ENCODE measurements at regions not wholly inside any gene's neighbourhood (a gene's known extent, or its start where the extent isn't known, plus 50 kb on each side); places are given as distances from the start of the nearest gene placed in this dataset.
"Not testable (repeated sequence)": the region's sequence is repeated elsewhere in the genome, so short reads cannot be mapped to it uniquely, and the experiment has no call there.

- intact Hi-C loops (cut with micrococcal nuclease), result no loop called here
- H3K27me3 Mint-ChIP-seq, result no peaks in the 10 kb centered on the region
- H3K36me3 Mint-ChIP-seq (ENCODE audit: low read depth), result no peaks in the 10 kb centered on the region
- H3K27ac Mint-ChIP-seq, result no peak overlapping the region
- no peak for DNase-seq
- no peak overlapping the region for H3K4me3 Mint-ChIP-seq
- no peaks in the 10 kb centered on the region for H3K4me1 Mint-ChIP-seq
- no peaks in the 10 kb centered on the region for H3K9me3 Mint-ChIP-seq
Measured at GRCh38 chr21:22311741-22312462, 1313.7 kb downstream of the NCAM2 start.

GRCh38 chr21:22314963-22315362 lies 1316.8 kb downstream of the NCAM2 start:
- H3K27me3 Mint-ChIP-seq, result no peaks in the 10 kb centered on the region
- DNase-seq, result no peak
- H3K4me3 Mint-ChIP-seq, result no peak overlapping the region
- intact Hi-C loops (cut with micrococcal nuclease), result no loop called here
- no peak overlapping the region for H3K27ac Mint-ChIP-seq
- no peaks in the 10 kb centered on the region for H3K9me3 Mint-ChIP-seq
- no peaks in the 10 kb centered on the region for H3K36me3 Mint-ChIP-seq (ENCODE audit: low read depth)
- H3K4me1 Mint-ChIP-seq, result no peaks in the 10 kb centered on the region

GRCh38 chr21:22319435-22319834 lies 1321.2 kb downstream of the NCAM2 start:
- no peaks in the 10 kb centered on the region for H3K4me1 Mint-ChIP-seq
- no peak overlapping the region for H3K4me3 Mint-ChIP-seq
- no peaks in the 10 kb centered on the region for H3K9me3 Mint-ChIP-seq
- intact Hi-C loops (cut with micrococcal nuclease), result no loop called here
- no peak overlapping the region for H3K27ac Mint-ChIP-seq
- no peaks in the 10 kb centered on the region for H3K27me3 Mint-ChIP-seq
- H3K36me3 Mint-ChIP-seq (ENCODE audit: low read depth), result no peaks in the 10 kb centered on the region
- DNase-seq, result no peak

- Mint-ChIP-seq H3K27me3 (no peaks in the 10 kb centered on the region), H3K4me3 (no peak overlapping the region), H3K9me3 (peaks cover 3% of the 10 kb centered on the region), H3K4me1 (no peaks in the 10 kb centered on the region), H3K36me3 (ENCODE audit: low read depth) (no peaks in the 10 kb centered on the region), H3K27ac (no peak overlapping the region)
- no peak for DNase-seq
- intact Hi-C loops (cut with micrococcal nuclease), result no loop called here
Measured at GRCh38 chr21:22342889-22343288, 1344.7 kb downstream of the NCAM2 start.

GRCh38 chr21:22343303-22343702 lies 1345.1 kb downstream of the NCAM2 start:
- no peak for DNase-seq
- no peak overlapping the region for H3K27ac Mint-ChIP-seq

GRCh38 chr21:22343721-22344120 lies 1345.5 kb downstream of the NCAM2 start:
- no peaks in the 10 kb centered on the region for H3K4me1 Mint-ChIP-seq

More at GRCh38 chr21:22343303-22343702, 1345.1 kb downstream of the NCAM2 start:
- Mint-ChIP-seq H3K36me3 (ENCODE audit: low read depth) (no peaks in the 10 kb centered on the region), H3K4me3 (no peak overlapping the region), H3K9me3 (peaks cover 3% of the 10 kb centered on the region), H3K4me1 (no peaks in the 10 kb centered on the region), H3K27me3 (no peaks in the 10 kb centered on the region)
- intact Hi-C loops (cut with micrococcal nuclease), result no loop called here

GRCh38 chr21:22345624-22346023 lies 1347.4 kb downstream of the NCAM2 start:
- no peaks in the 10 kb centered on the region for H3K4me1 Mint-ChIP-seq
- no peak overlapping the region for H3K27ac Mint-ChIP-seq
- DNase-seq, result no peak
- no peaks in the 10 kb centered on the region for H3K9me3 Mint-ChIP-seq
- no peak overlapping the region for H3K4me3 Mint-ChIP-seq
- no peaks in the 10 kb centered on the region for H3K27me3 Mint-ChIP-seq
- intact Hi-C loops (cut with micrococcal nuclease), result no loop called here
- H3K36me3 Mint-ChIP-seq (ENCODE audit: low read depth), result no peaks in the 10 kb centered on the region

More at GRCh38 chr21:22343721-22344120, 1345.5 kb downstream of the NCAM2 start:
- Mint-ChIP-seq H3K27me3 (no peaks in the 10 kb centered on the region), H3K9me3 (peaks cover 3% of the 10 kb centered on the region), H3K36me3 (ENCODE audit: low read depth) (no peaks in the 10 kb centered on the region), H3K4me3 (no peak overlapping the region), H3K27ac (no peak overlapping the region)
- DNase-seq, result no peak
- intact Hi-C loops (cut with micrococcal nuclease), result no loop called here

GRCh38 chr21:22346576-22346975 lies 1348.4 kb downstream of the NCAM2 start:
- H3K9me3 Mint-ChIP-seq, result no peaks in the 10 kb centered on the region
- no peak overlapping the region for H3K4me3 Mint-ChIP-seq
- intact Hi-C loops (cut with micrococcal nuclease), result no loop called here
- no peaks in the 10 kb centered on the region for H3K4me1 Mint-ChIP-seq
- H3K36me3 Mint-ChIP-seq (ENCODE audit: low read depth), result no peaks in the 10 kb centered on the region
- H3K27me3 Mint-ChIP-seq, result no peaks in the 10 kb centered on the region
- no peak for DNase-seq
- H3K27ac Mint-ChIP-seq, result no peak overlapping the region

GRCh38 chr21:22351076-22351475 lies 1352.9 kb downstream of the NCAM2 start:
- intact Hi-C loops (cut with micrococcal nuclease), result no loop called here
- Mint-ChIP-seq H3K9me3 (no peaks in the 10 kb centered on the region), H3K27me3 (no peaks in the 10 kb centered on the region), H3K4me3 (no peak overlapping the region), H3K4me1 (no peaks in the 10 kb centered on the region), H3K36me3 (ENCODE audit: low read depth) (no peaks in the 10 kb centered on the region), H3K27ac (no peak overlapping the region)
- no peak for DNase-seq

- intact Hi-C loops (cut with micrococcal nuclease), result no loop called here
- no peak overlapping the region for H3K4me3 Mint-ChIP-seq
- H3K4me1 Mint-ChIP-seq, result no peaks in the 10 kb centered on the region
- no peaks in the 10 kb centered on the region for H3K9me3 Mint-ChIP-seq
- no peak overlapping the region for H3K27ac Mint-ChIP-seq
- H3K36me3 Mint-ChIP-seq (ENCODE audit: low read depth), result no peaks in the 10 kb centered on the region
- no peaks in the 10 kb centered on the region for H3K27me3 Mint-ChIP-seq
- DNase-seq, result no peak
Measured at GRCh38 chr21:22352088-22352487, 1353.9 kb downstream of the NCAM2 start.

GRCh38 chr21:22355949-22356348 lies 1357.7 kb downstream of the NCAM2 start:
- Mint-ChIP-seq H3K27ac (no peak overlapping the region), H3K36me3 (ENCODE audit: low read depth) (no peaks in the 10 kb centered on the region), H3K9me3 (no peaks in the 10 kb centered on the region), H3K27me3 (no peaks in the 10 kb centered on the region), H3K4me1 (no peaks in the 10 kb centered on the region), H3K4me3 (no peak overlapping the region)
- intact Hi-C loops (cut with micrococcal nuclease), result no loop called here
- no peak for DNase-seq

GRCh38 chr21:22356663-22357062 lies 1358.5 kb downstream of the NCAM2 start:
- Mint-ChIP-seq H3K9me3 (no peaks in the 10 kb centered on the region), H3K36me3 (ENCODE audit: low read depth) (no peaks in the 10 kb centered on the region), H3K27ac (no peak overlapping the region), H3K27me3 (no peaks in the 10 kb centered on the region), H3K4me1 (no peaks in the 10 kb centered on the region), H3K4me3 (no peak overlapping the region)
- intact Hi-C loops (cut with micrococcal nuclease), result no loop called here
- DNase-seq, result no peak

GRCh38 chr21:22359599-22359998 lies 1361.4 kb downstream of the NCAM2 start:
- not testable (repeated sequence) for H3K27me3 Mint-ChIP-seq; H3K36me3 Mint-ChIP-seq (ENCODE audit: low read depth); H3K4me1 Mint-ChIP-seq

GRCh38 chr21:22363504-22363903 lies 1365.3 kb downstream of the NCAM2 start:
- H3K4me1 Mint-ChIP-seq, result no peaks in the 10 kb centered on the region

More at GRCh38 chr21:22359599-22359998, 1361.4 kb downstream of the NCAM2 start:
- H3K4me3 Mint-ChIP-seq; H3K9me3 Mint-ChIP-seq; H3K27ac Mint-ChIP-seq; intact Hi-C loops (cut with micrococcal nuclease); DNase-seq: not testable (repeated sequence)

GRCh38 chr21:22364163-22364562 lies 1366.0 kb downstream of the NCAM2 start:
- intact Hi-C loops (cut with micrococcal nuclease), result no loop called here
- DNase-seq, result no peak
- H3K4me1 Mint-ChIP-seq, result no peaks in the 10 kb centered on the region
- no peaks in the 10 kb centered on the region for H3K36me3 Mint-ChIP-seq (ENCODE audit: low read depth)
- H3K4me3 Mint-ChIP-seq, result no peak overlapping the region
- H3K9me3 Mint-ChIP-seq, result no peaks in the 10 kb centered on the region
- H3K27me3 Mint-ChIP-seq, result no peaks in the 10 kb centered on the region
- H3K27ac Mint-ChIP-seq, result no peak overlapping the region

More at GRCh38 chr21:22363504-22363903, 1365.3 kb downstream of the NCAM2 start:
- H3K27me3 Mint-ChIP-seq, result no peaks in the 10 kb centered on the region
- DNase-seq, result no peak
- H3K9me3 Mint-ChIP-seq, result no peaks in the 10 kb centered on the region
- no peaks in the 10 kb centered on the region for H3K36me3 Mint-ChIP-seq (ENCODE audit: low read depth)
- no peak overlapping the region for H3K4me3 Mint-ChIP-seq
- intact Hi-C loops (cut with micrococcal nuclease), result no loop called here
- H3K27ac Mint-ChIP-seq, result no peak overlapping the region
